ENCODE measurements at regions not wholly inside any gene's neighbourhood (a gene's known extent, or its start where the extent isn't known, plus 50 kb on each side); places are given as distances from the start of the nearest gene placed in this dataset.

- TF ChIP-seq, protein P1, sequence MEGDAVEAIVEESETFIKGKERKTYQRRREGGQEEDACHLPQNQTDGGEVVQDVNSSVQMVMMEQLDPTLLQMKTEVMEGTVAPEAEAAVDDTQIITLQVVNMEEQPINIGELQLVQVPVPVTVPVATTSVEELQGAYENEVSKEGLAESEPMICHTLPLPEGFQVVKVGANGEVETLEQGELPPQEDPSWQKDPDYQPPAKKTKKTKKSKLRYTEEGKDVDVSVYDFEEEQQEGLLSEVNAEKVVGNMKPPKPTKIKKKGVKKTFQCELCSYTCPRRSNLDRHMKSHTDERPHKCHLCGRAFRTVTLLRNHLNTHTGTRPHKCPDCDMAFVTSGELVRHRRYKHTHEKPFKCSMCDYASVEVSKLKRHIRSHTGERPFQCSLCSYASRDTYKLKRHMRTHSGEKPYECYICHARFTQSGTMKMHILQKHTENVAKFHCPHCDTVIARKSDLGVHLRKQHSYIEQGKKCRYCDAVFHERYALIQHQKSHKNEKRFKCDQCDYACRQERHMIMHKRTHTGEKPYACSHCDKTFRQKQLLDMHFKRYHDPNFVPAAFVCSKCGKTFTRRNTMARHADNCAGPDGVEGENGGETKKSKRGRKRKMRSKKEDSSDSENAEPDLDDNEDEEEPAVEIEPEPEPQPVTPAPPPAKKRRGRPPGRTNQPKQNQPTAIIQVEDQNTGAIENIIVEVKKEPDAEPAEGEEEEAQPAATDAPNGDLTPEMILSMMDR (IDR thresholded peaks at IDR 0.05): no peak
- TF ChIP-seq POLR2A (IDR thresholded peaks at IDR 0.05): no peak
- no peak for TF ChIP-seq POLR2AphosphoS5 (IDR thresholded peaks at IDR 0.05)
- TF ChIP-seq EP300 (IDR thresholded peaks at IDR 0.05): no peak
These were observed 135.9 kb upstream of the ID2 start for GRCh38 chr2:8545695-8546611.
